GM18511 (cell line): ENCODE measurements at regions not wholly inside any gene's neighbourhood (a gene's known extent, or its start where the extent isn't known, plus 50 kb on each side); places are given as distances from the start of the nearest gene placed in this dataset.
A peak's percentile ranks its signal among the peaks of the same experiment; 100 is the strongest.
"Not testable (repeated sequence)": the region's sequence is repeated elsewhere in the genome, so short reads cannot be mapped to it uniquely, and the experiment has no call there.

Source experiments
- ATAC-seq: cut with Tn5 transposase; IDR thresholded peaks from one replicate; pipeline ENCODE4 v1.9.1; 2021; ENCODE audit warnings: mild to moderate bottlenecking, moderate library complexity; ENCODE audit not compliant: unreplicated experiment

DNA sequence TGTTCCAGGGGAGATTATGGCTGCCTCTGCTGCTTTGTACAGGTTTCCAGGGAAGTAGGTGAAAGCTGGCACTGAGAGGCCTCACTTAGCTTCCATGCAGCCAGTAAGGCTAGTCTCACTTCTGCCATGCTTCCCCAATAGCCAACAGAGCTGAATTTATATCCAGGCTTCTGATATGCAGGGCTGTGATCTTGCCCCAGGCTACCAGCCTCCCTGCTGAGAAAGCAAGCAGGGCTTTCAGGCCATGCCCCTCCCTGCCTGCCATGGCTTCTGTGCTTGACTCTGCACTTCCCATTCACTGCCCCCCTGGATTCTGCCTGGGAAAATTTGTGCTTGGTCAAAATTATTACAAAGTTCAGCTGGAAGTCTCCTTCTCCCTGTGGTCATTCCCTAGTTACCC, 302.1 kb upstream of the FBXO33 start:
- ATAC-seq: no peak

DNA sequence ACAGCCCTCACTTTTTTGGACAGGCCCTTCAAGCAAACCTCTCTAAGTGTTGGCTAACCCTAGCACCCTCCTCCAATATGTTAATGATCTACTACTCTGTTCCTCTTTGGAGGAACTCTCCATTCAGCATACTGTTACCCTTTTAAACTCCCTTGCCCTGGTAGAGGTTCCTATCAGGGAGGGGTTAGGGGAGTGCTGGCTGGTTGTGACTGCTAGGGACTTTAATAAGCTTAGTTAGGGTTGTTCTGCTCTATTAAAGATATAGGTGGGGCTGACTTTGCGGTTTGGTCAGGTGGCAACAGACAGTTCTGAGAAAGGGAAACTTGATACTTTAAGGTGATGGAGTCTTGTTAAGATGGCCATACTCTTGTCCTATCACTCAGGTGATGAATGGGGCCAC, 301.5 kb upstream of the FBXO33 start:
- ATAC-seq: peak; percentile 81

DNA sequence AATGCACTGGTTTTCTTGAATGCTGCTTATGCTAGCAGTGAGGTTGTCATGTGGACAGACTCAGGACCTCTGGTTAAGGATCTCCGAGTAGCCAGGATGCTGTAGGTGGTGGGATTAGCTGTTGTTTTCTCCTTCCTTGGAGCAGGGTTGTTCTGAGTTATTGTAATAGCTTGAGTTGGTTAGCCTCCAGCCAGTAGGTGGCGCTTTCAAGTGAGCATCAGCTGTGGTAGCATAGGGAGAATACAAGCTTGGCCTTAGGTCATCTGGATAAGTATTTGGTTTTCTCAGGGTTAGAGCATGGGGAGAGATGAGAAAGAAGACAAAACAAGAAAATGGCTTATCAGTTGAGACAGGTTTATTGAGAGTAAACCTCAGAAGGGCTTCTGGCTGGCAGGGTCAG, 299.7 kb upstream of the FBXO33 start:
- ATAC-seq: no peak

DNA sequence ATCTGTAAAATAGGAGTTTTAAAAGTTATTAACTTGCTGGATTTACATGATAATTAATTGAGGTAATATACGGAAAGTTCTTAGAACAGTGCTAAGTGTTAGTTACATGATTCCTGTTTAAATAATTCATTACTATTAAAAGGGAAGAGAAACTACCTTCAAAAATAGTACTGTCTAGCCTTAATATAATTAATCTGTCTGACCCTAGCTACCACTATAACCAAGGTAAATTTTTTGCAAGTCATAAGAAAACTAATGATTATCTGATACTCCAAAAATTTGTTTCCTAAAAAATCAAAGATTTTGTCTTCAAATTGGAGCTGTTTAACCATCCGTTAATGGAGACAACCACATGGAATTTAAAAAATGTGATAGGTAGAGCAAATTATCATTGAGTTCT, 294.3 kb upstream of the FBXO33 start:
- no peak for ATAC-seq

DNA sequence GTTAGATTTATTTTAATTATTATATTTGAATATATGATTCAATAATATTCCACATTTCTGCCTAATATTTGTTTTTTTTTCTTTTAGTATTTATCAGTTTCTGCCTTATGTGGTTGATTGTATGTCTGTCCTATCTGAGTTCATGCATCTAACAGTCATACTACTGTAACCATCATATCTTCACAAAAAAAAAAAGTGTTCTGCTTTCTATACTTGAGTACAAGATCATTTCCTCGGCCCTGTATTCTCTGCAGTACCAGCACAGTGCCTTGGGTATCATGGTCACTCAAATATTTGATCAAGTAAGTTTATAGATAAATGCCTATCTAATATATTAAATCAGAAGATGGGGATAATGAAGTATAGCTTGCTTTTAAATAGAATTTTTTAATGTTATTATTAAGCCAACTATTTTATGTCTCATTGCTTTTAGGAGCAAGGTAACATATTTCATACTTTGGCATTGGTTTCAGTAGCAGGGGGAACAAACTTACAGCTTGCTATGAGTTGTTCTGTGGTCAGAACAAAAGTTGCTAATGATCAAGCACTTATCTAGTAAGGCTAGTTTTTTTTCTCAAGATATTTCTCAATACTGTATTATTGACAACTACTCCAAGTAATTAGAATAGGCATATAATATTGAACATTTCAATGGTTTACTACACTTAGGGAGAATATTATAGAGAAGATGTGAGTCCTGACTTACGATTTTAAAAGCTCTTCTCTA, 290.5 kb upstream of the FBXO33 start:
- peak; percentile 55 for ATAC-seq

DNA sequence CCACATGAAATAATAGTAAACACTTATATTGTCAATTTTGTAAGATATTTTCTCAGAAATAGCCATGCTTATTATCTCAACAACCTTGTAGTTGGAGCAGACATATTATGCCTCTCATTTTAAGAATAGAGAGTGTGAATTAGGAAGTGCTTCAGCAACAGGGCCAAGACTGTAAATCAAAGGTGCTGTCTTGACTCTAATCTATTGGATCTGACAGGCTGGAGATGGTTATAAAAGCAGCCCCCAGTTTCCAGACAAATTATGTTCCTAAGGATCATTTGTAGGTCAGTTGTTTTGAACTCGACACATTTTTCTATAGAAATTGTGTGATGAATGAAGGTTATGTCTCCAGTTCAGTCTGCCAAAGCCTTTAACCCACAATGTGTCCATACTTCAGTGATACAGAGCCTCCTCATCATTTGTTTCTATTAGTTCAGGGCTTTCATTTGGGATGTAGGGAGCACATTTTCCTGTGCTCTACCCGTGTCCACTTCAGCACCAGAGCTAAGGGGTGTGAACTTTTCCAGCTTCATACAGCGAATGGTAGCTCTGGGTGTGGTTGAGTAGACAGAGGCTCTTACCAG, 284.8 kb upstream of the FBXO33 start:
- ATAC-seq: no peak

DNA sequence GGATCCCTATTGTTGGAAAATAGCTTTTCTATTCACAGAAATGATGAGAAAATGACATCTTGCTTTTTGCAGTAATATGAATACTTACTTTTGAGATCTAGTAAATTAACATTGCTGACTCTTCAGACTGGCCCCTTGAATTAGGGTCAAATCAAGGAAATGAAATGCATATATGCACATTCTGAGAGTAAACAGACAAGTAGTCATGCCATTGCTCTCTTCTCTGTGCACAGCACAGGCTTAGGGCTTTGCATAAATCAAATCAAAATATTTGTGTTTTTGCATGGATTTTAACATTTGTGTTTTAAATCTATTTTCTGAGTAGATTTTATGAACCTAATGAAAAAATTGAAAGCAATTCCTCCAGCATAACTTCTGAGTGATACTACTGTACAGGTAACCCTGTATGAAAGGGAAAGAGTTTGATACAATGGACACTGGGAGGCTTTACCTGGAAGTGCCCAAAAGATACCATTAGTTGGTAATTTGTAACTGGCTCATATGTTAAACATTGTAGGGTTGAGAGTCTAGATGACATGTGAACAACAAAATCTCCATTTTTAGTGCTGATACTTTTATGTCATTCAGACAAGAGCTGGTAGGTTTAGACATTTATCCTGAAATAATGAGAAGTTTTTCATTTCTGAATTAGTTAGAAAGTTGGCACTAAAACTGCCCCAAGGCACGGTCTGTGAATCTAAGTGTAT, 280.2 kb upstream of the FBXO33 start:
- no peak for ATAC-seq

DNA sequence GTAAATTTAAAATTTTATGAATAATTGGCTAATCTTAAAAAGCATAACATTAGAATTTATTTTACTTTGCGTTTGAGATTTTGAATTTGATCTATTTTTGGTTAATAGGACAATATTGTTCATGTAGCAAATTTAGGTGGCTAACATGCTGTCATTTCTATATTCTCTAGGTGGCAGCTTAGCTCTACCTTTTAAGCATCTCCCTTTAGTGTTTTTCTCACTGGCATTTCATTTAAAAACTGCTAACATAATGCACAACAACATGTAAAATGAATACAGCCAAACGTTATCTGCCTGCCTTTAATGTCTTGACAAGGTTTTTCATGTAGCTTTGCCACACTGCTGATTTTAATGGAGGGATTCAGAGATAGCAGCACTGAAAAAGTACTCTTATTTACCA, 272.4 kb upstream of the FBXO33 start:
- no peak for ATAC-seq

DNA sequence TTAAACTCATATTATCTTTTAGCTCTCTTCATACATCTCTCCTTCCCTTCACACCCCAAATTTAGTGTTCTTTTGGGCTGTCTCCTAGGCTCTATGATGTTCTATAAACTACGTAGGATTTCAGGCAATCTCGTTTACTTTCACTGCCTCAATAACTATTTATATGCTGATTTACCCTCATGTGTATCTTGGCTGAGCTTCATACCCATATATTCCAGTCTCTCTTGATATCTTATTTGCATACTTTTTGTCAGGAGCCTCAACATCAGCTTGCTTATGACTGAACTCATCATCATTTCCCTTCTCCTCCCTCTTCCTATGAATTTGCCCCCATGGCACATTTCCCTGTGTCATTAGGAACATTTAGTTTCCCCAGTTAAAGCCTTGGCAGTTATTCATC, 262.1 kb upstream of the FBXO33 start:
- ATAC-seq: no peak

DNA sequence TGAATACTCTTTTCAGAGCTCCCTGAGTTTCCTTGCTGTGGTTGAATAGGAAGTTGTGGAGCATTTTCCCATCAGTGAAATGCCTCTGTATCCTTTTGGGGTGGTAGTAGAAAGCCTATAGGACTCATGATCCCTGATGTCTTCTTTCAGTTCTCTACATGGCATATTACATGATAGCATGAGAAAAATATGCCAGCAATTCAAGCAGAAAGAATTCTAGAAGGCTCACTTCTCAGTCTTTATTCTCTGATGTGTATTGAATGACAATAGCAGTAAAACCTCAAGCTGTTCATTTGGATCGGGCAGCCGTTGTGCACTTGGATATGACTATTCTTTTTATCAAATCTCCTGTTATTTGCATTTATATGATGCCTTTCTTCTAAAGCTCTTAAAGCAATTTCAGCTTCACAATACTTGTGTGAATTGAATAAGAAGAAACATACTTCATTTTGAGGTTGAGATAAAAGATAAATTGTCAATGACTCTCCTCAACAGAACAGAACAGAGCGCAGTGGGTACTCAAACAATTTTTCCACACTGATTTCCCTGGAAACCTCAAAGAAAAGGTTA, 251.5 kb upstream of the FBXO33 start:
- no peak for ATAC-seq

DNA sequence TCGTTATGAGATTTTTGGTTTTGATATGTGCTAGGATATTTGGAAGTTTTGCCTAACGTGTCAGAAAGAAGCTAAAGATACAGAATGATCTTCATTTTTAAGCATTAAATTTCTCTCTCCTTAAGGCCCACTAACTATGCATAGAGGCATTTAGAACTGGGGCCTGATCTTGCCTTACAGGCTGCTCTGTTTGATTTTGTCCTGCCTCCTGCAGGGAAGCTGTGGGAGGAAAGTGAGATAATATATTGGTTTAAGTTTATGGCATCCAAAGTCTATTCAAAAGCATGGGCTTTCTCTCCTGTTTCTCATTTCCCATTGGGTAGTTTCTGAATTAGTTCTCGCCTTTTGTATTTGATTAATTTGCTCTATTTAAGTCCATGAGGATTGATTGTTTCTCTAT, 250.3 kb upstream of the FBXO33 start:
- no peak for ATAC-seq

DNA sequence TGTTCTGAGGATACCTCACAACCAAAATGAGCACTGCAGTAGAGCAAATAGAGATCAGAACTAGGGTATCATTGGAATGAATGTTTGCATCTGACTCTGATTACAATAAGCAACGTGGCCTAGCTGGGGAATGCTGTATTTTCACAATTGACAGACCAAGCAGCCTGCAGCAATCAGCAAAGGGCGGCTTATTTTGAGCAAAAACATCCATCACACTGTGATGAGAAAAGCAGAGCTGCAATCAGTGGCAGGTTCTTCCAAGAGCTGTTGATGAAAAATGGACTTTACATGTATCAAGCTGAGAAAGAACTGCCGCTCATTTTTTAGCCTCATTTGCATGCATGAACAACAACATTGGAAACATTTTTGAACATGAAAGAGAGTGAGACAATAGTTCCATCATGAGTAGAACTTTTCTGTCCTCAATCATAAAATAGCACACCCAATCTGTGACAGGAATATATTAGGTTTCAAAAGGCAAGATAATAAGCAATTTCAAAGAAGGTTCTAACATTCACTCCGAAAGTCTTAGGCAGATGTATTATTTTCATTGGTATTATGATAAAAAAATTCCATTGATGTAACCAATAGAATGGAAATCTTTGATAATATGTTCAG, 249.7 kb upstream of the FBXO33 start:
- no peak for ATAC-seq

DNA sequence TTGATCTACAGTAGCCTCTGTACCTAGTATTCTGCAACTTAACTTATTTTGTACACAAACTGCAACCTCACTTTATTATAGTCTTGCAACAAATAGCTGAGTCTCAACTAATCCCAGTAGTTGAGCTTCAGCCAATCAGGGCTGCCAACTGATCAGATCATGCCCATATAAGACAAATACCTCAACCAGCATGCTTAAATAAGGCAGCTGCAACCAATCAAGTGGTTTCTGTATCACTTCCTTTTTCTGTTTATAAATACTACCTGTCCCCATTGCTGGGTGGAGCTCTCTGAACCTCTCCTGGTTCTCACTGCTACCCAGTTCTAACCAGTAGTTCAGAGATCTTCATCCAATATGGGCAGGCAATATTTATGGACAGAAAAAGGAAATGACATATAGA, 248.5 kb upstream of the FBXO33 start:
- peak; percentile 84 for ATAC-seq

DNA sequence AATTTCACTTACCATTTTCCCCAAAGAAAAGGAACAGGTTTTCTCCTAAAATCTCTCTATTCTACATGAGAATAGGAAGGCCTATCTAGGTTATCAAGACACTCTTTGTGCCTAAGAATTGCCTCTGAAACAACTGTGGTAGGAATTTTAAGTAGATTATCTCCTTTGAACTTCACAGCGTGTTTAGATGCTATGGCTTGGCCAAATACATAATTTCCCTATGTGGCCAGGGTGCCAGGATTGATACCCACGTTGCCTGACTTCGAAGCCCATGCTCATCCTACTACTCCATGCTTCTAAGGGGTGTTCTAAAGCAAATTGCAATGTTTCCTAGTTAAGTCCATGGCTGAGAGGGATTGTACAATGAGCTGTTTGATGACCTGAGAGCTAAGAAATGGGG, 241.5 kb upstream of the FBXO33 start:
- no peak for ATAC-seq

DNA sequence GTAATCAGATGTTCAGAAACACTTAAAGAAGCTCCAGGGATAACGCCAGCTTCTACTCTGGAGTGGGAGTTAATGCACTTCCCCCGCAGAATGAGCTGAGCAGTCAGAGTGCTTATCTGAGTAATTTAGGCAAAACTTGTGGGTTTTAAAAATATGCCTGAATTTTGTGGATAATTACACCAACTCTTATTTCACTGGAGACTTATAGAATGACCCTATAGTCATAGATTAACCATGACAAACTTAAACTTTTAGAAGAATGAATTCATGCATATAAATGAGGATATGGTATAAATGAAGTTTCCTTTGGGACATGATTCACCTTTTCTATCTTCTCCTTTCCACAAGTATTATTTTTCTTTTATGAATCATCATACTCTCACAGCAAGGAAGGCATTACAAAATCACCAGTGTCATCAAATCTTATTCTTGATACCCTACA, 241.1 kb upstream of the FBXO33 start:
- ATAC-seq: no peak

DNA sequence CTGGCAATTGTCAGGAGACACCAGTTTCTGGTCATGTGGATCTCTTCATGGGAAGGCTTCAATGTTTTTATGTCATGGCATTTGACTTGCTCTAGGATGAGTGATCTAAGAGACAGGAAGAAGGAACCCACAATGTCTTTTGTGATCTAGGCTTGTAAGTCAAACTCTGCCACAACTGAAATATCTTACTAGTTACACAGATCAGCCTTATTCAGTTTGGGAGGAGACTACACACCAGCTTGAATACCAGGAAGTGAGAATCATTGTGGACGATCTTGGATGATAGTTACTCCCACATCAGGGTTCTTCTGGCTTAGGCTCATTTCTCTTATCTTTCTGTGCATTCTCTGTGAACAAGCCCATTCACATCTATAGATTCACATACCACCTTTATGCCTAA, 236.2 kb upstream of the FBXO33 start:
- no peak for ATAC-seq

DNA sequence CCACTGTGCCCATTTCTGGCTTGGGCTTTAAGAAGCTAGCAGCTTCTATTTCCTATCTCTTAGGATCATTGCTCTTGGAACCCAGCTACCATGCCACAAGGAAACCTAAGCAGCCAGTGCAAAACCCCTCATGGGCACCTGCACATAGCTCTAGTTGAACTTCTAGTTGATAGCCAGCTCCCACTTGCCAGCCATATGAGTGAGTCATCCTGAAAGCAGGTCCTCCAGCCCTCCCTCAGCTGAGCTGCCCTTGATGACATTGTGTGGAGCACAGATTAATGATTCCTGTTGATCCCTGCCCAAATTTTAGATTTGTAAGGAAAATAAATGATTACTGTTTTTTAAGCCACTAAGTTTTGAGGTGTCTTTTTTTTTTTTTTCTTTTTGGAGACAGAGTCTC, 234.2 kb upstream of the FBXO33 start:
- ATAC-seq: peak; percentile 49

DNA sequence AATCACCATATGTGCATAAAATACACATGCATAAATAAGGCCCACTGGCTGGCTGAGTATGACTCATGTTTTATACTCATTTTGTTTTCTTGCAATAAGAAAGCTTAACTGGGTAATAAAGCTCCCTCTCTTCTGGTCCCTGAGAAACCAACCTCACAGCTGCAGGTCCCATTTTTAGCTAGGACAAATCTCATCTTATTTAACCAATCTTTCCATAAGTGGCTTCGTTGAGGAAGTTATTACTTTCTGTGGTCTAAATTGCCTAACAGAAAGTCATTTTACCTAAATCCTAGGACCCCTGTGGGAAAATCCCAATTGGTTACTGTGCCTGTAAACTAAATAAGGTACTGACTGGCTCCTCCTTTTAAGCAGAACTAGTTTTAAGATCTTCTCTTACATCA, 232.8 kb upstream of the FBXO33 start:
- ATAC-seq: no peak

DNA sequence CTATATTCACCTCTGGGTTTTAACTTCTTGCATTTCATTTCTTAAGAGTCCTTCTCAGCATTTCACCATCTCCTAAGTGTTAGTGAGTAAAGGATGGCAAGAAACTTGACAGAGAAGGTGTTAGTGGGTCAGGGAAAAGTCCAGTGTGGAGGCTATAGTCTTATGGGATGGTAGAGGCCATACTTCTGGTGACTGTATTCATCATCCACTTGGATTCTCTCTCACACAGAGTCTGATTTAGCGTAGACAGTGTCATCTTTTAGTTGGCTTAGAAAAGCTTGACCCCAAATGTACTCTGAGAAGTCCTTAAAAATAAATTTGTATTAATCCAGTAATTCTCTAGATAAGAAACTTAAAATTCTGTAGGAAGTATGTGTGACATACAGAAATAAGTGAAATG, 232.4 kb upstream of the FBXO33 start:
- no peak for ATAC-seq

DNA sequence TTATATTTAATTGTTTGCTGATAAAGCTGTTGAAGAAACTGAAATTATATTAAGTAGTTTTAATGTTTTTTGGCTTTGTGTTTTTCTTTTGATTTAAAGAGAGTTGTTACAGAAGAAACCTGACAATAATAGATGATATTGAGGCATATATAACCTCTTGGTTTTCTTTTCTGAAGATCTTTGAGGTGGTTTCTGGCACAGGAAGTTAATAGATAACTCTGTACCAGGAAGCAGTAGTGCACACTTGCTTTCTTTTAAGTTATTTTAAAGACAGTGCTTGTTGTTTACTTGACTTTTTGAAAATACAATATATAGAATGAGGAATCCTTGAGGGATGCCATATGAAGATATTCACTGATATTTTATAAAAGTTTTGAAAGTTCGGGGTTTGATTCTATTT, 209.0 kb upstream of the FBXO33 start:
- peak; percentile 100 for ATAC-seq

DNA sequence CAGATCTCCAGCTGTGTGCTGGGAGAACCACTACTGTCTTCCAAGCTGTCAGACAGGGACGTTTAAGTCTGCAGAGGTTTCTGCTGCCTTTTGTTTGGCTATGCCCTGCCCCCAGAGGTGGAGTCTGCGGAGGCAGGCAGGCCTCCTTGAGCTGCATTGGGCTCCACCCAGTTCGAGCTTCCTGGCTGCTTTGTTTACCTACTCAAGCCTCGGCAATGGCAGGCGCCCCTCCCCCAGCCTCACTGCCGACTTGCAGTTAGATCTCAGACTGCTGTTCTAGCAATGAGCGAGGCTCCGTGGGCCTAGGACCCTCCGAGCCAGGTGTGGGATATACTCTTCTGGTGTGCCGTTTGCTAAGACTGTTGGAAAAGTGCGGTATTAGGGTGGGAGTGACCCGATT, 206.8 kb upstream of the FBXO33 start:
- not testable (repeated sequence) for ATAC-seq

DNA sequence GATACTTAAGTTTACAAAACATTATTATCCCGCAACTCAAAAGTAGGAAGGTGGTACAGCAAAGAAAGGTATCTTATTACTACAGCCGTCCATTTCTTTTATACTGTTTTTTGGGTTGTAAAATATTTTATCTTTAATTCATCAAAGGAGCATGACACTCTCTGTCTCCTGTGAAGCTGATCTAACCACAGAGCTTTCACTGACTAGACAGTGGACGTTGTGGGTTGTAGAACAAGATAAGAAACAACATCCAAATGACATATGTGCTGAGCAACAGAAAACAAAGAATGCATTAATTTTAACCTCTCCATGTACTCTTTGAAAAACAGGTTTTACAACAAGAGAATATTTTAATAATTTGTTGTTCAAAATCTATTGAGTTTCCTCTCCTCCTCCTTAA, 195.9 kb upstream of the FBXO33 start:
- ATAC-seq: no peak
